HEK293 (cell line): ENCODE measurements at regions not wholly inside any gene's neighbourhood (a gene's known extent, or its start where the extent isn't known, plus 50 kb on each side); places are given as distances from the start of the nearest gene placed in this dataset.

ENCODE experiments used
- CTCF ChIA-PET: fragments of 350-600 bp; formaldehyde crosslinking; extraction: SDS; loops from one replicate; lab custom pipeline; 2021; ENCODE audit warnings: antibody characterized with exemption; lab: Yijun Ruan, JAX
- POLR2A ChIA-PET: fragments of 300-600 bp; formaldehyde crosslinking; extraction: SDS; loops from one replicate; lab custom pipeline; 2020; ENCODE audit warnings: antibody characterized with exemption, inconsistent platforms; lab: Yijun Ruan, JAX
- H3K27ac ChIP-seq: fragments of 200-500 bp; sonication (Bioruptor generic); 2 replicates; pipeline ENCODE4 v1.5.1; 2014; ENCODE audit warnings: low read depth, low read length, control low read depth, inconsistent platforms; ENCODE audit errors: extremely low read depth
- H3K36me3 ChIP-seq, 2 experiments: fragments of 200-500 bp in 1 of 2; sonication (Bioruptor generic) in 1 of 2; 1 replicate in 1 of 2; 2 replicates in 1 of 2; pipeline ENCODE4 v1.5.1; 2014 to 2017; ENCODE audit warnings: inconsistent platforms in 2 of 2, low read length in 2 of 2; ENCODE audit not compliant: control insufficient read depth in 2 of 2, insufficient read depth in 1 of 2
- H3K4me1 ChIP-seq: fragments of 200-500 bp; sonication (Bioruptor generic); 2 replicates; pipeline ENCODE4 v1.5.1; 2014; ENCODE audit warnings: mild to moderate bottlenecking, low read length, inconsistent platforms; ENCODE audit not compliant: control insufficient read depth, insufficient read depth
- H3K4me3 ChIP-seq: 2 replicates; pipeline ENCODE4 v1.5.1; 2011; ENCODE audit warnings: low read depth, mild to moderate bottlenecking, control low read depth, low read length, moderate library complexity
- H3K9me3 ChIP-seq: fragments of 200-500 bp; sonication (Bioruptor generic); 2 replicates; pipeline ENCODE4 v1.5.1; 2014; ENCODE audit warnings: low read depth, low read length, inconsistent platforms; ENCODE audit not compliant: control insufficient read depth, insufficient read depth
- GLI2 ChIP-seq: fragments of 450-650 bp; formaldehyde crosslinking; IDR thresholded peaks from 2 replicates; pipeline ENCODE4; 2017; ENCODE audit warnings: missing biosample characterization, missing genetic modification characterization, low read depth, borderline replicate concordance
- HOXD13 ChIP-seq: sonication (generic); formaldehyde crosslinking; IDR thresholded peaks from 2 replicates; pipeline ENCODE4 v1.8.0; 2022; ENCODE audit warnings: missing genetic modification reagents, borderline replicate concordance
- PRDM1 ChIP-seq: fragments of 450-650 bp; formaldehyde crosslinking; IDR thresholded peaks from 2 replicates; pipeline ENCODE4; 2016; ENCODE audit warnings: missing biosample characterization, missing genetic modification characterization
- SCRT1 ChIP-seq: fragments of 450-650 bp; formaldehyde crosslinking; IDR thresholded peaks from 2 replicates; pipeline ENCODE4 v1.5.1; 2016; ENCODE audit warnings: missing biosample characterization, missing genetic modification characterization, borderline replicate concordance
- ZFP37 ChIP-seq: fragments of 450-650 bp; formaldehyde crosslinking; IDR thresholded peaks from 2 replicates; pipeline ENCODE4 v1.5.1; 2016; ENCODE audit warnings: missing biosample characterization, missing genetic modification characterization
- ZNF10 ChIP-seq: fragments of 450-650 bp; formaldehyde crosslinking; IDR thresholded peaks from 2 replicates; pipeline ENCODE4 v1.5.1; 2017; ENCODE audit warnings: missing biosample characterization, missing genetic modification characterization
- ZNF140 ChIP-seq: fragments of 450-650 bp; formaldehyde crosslinking; IDR thresholded peaks from 2 replicates; pipeline ENCODE4 v1.5.1; 2016; ENCODE audit warnings: missing biosample characterization, missing genetic modification characterization
- ZNF146 ChIP-seq: fragments of 450-650 bp; formaldehyde crosslinking; IDR thresholded peaks from 2 replicates; pipeline ENCODE4 v1.5.1; 2016; ENCODE audit warnings: missing biosample characterization, missing genetic modification characterization
- ZNF16 ChIP-seq: fragments of 450-650 bp; formaldehyde crosslinking; IDR thresholded peaks from 2 replicates; pipeline ENCODE4 v1.5.1; 2016; ENCODE audit warnings: low read depth, missing biosample characterization, missing genetic modification characterization
- ZNF223 ChIP-seq: fragments of 450-650 bp; formaldehyde crosslinking; IDR thresholded peaks from 2 replicates; pipeline ENCODE4 v1.5.1; 2016; ENCODE audit warnings: missing biosample characterization, missing genetic modification characterization
- ZNF501 ChIP-seq: fragments of 450-650 bp; formaldehyde crosslinking; IDR thresholded peaks from 2 replicates; pipeline ENCODE4 v1.5.1; 2016; ENCODE audit warnings: missing biosample characterization, missing genetic modification characterization
- ZNF521 ChIP-seq: fragments of 450-650 bp; formaldehyde crosslinking; IDR thresholded peaks from 2 replicates; pipeline ENCODE4 v1.5.1; 2017; ENCODE audit warnings: missing biosample characterization, mild to moderate bottlenecking, missing genetic modification characterization
- ZNF621 ChIP-seq: fragments of 450-650 bp; formaldehyde crosslinking; IDR thresholded peaks from 2 replicates; pipeline ENCODE4 v1.5.1; 2017; ENCODE audit warnings: missing biosample characterization, missing genetic modification characterization
- ZNF664 ChIP-seq: fragments of 450-650 bp; formaldehyde crosslinking; IDR thresholded peaks from 2 replicates; pipeline ENCODE4 v1.5.1; 2016; ENCODE audit warnings: missing biosample characterization, missing genetic modification characterization
- ZNF776 ChIP-seq: fragments of 450-650 bp; formaldehyde crosslinking; IDR thresholded peaks from 2 replicates; pipeline ENCODE4 v1.5.0; 2017; ENCODE audit warnings: missing biosample characterization, missing genetic modification characterization, borderline replicate concordance
- ZSCAN16 ChIP-seq: fragments of 450-650 bp; formaldehyde crosslinking; IDR thresholded peaks from 2 replicates; pipeline ENCODE4 v1.5.1; 2016; ENCODE audit warnings: missing biosample characterization, missing genetic modification characterization
- TF ChIP-seq, protein P1 (sequence below): fragments of 450-650 bp; formaldehyde crosslinking; IDR thresholded peaks from 2 replicates; pipeline ENCODE4 v1.5.1; 2017; ENCODE audit warnings: missing biosample characterization, missing genetic modification characterization
- TF ChIP-seq, protein P2 (sequence below): fragments of 450-650 bp; formaldehyde crosslinking; IDR thresholded peaks from 2 replicates; pipeline ENCODE4 v1.5.1; 2016; ENCODE audit warnings: missing biosample characterization, missing genetic modification characterization
- TF ChIP-seq, protein P3 (sequence below): fragments of 450-650 bp; formaldehyde crosslinking; IDR thresholded peaks from 2 replicates; pipeline ENCODE4 v1.5.1; 2016; ENCODE audit warnings: missing biosample characterization, missing genetic modification characterization
- TF ChIP-seq, protein P4 (sequence below): fragments of 450-650 bp; formaldehyde crosslinking; IDR thresholded peaks from 2 replicates; pipeline ENCODE4 v1.5.1; 2017; ENCODE audit warnings: missing biosample characterization, missing genetic modification characterization
- TF ChIP-seq, protein P5 (sequence below): fragments of 450-650 bp; formaldehyde crosslinking; IDR thresholded peaks from 2 replicates; pipeline ENCODE4 v1.5.0; 2017; ENCODE audit warnings: missing biosample characterization, missing genetic modification characterization, borderline replicate concordance
- TF ChIP-seq, protein P6 (sequence below): fragments of 450-650 bp; formaldehyde crosslinking; IDR thresholded peaks from 2 replicates; pipeline ENCODE4 v1.5.1; 2017; ENCODE audit warnings: missing biosample characterization, mild to moderate bottlenecking, missing genetic modification characterization, moderate library complexity

DNA sequence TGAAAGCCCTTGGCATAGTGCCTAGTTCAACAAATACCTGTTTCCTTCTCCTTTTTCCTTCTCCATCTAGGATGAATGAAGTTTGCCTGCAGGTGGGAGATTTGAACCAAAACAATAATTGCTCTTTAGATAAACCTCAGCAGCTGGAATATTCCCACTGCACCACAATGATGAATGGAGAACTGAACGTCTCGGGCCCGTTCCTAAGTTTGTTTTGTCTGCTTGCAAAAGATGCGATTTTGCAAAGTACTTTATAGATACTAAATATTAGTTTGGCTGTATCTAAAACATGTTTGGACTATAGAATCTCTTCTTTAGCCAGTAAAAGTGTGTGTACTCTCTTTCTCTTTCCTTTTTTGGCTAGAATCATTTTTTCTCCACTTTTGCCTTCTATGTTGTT lies 75.8 kb upstream of the BMPER start (continued):
- no peak for TF ChIP-seq GLI2 (tag by site-specific recombination)
- no peak for TF ChIP-seq SCRT1 (tag by site-specific recombination)

DNA sequence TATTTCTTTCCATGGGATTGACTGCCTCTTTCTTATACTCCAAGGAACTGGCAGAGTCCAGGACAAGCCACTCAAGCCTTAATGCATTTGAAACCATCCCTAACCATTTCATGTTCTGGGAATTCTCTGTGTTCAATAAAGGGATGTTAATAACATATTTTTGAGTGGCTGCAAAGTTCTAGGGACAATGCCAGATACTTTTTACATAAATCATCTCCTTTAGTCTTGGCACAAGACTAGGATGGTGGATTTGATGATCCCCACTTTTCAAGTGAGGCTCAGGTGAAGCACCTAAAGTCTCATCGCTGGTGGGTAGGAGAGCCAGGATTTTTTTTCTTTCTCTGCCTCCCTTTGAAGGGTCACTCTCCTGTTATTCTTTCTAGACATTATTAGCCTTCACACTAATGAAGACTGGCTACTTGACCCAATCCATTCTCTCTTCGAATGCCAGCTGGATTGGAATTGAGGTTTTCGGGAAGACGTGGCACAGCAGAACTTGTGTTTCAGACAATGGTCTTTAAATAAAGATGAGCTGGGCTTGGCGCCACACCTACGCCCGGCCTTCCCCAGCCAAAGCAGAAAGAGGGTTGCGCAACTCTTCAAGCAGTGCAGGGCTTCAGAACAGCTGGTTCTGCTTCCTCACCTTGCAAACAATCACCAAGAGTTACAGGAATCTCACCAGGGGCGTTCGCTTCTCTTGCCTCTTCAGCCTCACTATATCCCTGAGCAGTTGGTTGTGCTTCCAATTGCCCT lies 73.8 kb upstream of the BMPER start:
- Histone ChIP-seq H3K36me3 (no peaks in the 10 kb centered on the region), H3K4me1 (no peaks in the 10 kb centered on the region)
- TF ChIP-seq, protein P1, sequence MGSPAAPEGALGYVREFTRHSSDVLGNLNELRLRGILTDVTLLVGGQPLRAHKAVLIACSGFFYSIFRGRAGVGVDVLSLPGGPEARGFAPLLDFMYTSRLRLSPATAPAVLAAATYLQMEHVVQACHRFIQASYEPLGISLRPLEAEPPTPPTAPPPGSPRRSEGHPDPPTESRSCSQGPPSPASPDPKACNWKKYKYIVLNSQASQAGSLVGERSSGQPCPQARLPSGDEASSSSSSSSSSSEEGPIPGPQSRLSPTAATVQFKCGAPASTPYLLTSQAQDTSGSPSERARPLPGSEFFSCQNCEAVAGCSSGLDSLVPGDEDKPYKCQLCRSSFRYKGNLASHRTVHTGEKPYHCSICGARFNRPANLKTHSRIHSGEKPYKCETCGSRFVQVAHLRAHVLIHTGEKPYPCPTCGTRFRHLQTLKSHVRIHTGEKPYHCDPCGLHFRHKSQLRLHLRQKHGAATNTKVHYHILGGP, result no peak
- TF ChIP-seq ZNF501 (tag by site-specific recombination) (no peak), ZNF521 (no peak), ZNF16 (no peak), HOXD13 (CRISPR knock-in tag) (no peak), ZNF776 (tag by site-specific recombination) (no peak), PRDM1 (tag by site-specific recombination) (no peak), ZNF664 (no peak), ZNF146 (tag by site-specific recombination) (no peak), ZNF223 (tag by site-specific recombination) (no peak)
- TF ChIP-seq, protein P2, sequence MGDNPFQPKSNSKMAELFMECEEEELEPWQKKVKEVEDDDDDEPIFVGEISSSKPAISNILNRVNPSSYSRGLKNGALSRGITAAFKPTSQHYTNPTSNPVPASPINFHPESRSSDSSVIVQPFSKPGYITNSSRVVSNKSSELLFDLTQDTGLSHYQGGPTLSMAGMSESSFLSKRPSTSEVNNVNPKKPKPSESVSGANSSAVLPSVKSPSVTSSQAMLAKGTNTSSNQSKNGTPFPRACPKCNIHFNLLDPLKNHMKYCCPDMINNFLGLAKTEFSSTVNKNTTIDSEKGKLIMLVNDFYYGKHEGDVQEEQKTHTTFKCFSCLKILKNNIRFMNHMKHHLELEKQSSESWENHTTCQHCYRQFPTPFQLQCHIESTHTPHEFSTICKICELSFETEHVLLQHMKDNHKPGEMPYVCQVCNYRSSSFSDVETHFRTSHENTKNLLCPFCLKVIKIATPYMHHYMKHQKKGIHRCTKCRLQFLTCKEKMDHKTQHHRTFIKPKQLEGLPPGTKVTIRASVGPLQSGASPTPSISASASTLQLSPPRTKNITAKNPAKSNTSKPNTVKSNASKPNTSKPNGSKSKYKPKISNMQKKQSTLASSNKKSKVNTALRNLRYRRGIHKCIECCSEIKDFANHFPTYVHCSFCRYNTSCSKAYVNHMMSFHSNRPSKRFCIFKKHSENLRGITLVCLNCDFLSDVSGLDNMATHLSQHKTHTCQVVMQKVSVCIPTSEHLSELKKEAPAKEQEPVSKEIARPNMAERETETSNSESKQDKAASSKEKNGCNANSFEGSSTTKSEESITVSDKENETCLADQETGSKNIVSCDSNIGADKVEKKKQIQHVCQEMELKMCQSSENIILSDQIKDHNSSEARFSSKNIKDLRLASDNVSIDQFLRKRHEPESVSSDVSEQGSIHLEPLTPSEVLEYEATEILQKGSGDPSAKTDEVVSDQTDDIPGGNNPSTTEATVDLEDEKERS (tag by site-specific recombination), result no peak
- TF ChIP-seq, protein P3, sequence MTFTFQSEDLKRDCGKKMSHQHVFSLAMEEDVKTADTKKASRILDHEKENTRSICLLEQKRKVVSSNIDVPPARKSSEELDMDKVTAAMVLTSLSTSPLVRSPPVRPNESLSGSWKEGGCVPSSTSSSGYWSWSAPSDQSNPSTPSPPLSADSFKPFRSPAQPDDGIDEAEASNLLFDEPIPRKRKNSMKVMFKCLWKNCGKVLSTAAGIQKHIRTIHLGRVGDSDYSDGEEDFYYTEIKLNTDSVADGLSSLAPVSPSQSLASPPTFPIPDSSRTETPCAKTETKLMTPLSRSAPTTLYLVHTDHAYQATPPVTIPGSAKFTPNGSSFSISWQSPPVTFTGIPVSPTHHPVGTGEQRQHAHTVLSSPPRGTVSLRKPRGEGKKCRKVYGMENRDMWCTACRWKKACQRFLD, result no peak
- TF ChIP-seq, protein P4, sequence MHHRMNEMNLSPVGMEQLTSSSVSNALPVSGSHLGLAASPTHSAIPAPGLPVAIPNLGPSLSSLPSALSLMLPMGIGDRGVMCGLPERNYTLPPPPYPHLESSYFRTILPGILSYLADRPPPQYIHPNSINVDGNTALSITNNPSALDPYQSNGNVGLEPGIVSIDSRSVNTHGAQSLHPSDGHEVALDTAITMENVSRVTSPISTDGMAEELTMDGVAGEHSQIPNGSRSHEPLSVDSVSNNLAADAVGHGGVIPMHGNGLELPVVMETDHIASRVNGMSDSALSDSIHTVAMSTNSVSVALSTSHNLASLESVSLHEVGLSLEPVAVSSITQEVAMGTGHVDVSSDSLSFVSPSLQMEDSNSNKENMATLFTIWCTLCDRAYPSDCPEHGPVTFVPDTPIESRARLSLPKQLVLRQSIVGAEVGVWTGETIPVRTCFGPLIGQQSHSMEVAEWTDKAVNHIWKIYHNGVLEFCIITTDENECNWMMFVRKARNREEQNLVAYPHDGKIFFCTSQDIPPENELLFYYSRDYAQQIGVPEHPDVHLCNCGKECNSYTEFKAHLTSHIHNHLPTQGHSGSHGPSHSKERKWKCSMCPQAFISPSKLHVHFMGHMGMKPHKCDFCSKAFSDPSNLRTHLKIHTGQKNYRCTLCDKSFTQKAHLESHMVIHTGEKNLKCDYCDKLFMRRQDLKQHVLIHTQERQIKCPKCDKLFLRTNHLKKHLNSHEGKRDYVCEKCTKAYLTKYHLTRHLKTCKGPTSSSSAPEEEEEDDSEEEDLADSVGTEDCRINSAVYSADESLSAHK (tag by site-specific recombination), result no peak
- TF ChIP-seq, all 188 proteins: peak for 0
- ChIA-PET POLR2A (no interaction called here), CTCF (no interaction called here)
- H3K27ac ChIP-seq, result no peak overlapping the region
- no peaks in the 10 kb centered on the region for H3K9me3 ChIP-seq
- H3K4me3 ChIP-seq, result no peak overlapping the region

DNA sequence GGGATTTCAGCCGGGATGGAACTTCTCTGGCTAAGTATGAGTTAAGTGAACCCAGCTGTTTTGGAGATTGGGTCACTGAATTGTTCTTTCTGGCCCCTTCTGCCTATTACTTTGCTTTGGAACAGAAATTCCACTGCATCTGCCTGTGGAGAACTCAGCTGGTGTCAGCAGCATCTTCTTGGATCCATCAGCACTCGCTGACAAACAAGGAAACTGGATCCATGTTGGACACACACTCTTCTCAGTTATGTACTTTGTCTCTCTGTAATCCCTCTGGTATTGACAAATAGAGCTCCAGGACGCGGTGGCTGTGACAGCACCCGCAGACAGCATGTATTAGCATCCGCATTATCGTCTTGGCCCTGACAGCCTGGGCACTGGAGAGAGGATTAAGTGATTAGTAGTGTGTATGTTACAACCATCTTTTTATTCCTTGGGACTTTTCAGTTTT lies 73.0 kb upstream of the BMPER start:
- no peak overlapping the region for H3K27ac ChIP-seq
- H3K4me1 ChIP-seq, result no peaks in the 10 kb centered on the region
- H3K36me3 ChIP-seq, result no peaks in the 10 kb centered on the region
- ChIA-PET CTCF (interaction anchor here (1.3 kb wide), 1 partner anchor 63 kb away, joined by 5 read pairs; no protein-coding TSS in a partner anchor), POLR2A (no interaction called here)
- no peaks in the 10 kb centered on the region for H3K9me3 ChIP-seq
- no peak overlapping the region for H3K4me3 ChIP-seq
- TF ChIP-seq, protein P5, sequence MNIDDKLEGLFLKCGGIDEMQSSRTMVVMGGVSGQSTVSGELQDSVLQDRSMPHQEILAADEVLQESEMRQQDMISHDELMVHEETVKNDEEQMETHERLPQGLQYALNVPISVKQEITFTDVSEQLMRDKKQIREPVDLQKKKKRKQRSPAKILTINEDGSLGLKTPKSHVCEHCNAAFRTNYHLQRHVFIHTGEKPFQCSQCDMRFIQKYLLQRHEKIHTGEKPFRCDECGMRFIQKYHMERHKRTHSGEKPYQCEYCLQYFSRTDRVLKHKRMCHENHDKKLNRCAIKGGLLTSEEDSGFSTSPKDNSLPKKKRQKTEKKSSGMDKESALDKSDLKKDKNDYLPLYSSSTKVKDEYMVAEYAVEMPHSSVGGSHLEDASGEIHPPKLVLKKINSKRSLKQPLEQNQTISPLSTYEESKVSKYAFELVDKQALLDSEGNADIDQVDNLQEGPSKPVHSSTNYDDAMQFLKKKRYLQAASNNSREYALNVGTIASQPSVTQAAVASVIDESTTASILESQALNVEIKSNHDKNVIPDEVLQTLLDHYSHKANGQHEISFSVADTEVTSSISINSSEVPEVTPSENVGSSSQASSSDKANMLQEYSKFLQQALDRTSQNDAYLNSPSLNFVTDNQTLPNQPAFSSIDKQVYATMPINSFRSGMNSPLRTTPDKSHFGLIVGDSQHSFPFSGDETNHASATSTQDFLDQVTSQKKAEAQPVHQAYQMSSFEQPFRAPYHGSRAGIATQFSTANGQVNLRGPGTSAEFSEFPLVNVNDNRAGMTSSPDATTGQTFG (tag by site-specific recombination), result no peak
- TF ChIP-seq ZNF10 (tag by site-specific recombination) (no peak), ZNF140 (tag by site-specific recombination) (no peak), ZSCAN16 (tag by site-specific recombination) (no peak), ZNF621 (tag by site-specific recombination) (no peak), ZFP37 (tag by site-specific recombination) (no peak)
- TF ChIP-seq, protein P6, sequence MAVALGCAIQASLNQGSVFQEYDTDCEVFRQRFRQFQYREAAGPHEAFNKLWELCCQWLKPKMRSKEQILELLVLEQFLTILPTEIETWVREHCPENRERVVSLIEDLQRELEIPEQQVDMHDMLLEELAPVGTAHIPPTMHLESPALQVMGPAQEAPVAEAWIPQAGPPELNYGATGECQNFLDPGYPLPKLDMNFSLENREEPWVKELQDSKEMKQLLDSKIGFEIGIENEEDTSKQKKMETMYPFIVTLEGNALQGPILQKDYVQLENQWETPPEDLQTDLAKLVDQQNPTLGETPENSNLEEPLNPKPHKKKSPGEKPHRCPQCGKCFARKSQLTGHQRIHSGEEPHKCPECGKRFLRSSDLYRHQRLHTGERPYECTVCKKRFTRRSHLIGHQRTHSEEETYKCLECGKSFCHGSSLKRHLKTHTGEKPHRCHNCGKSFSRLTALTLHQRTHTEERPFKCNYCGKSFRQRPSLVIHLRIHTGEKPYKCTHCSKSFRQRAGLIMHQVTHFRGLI (tag by site-specific recombination), result no peak
